Panc1 (cell line): ENCODE measurements at regions not wholly inside any gene's neighbourhood (a gene's known extent, or its start where the extent isn't known, plus 50 kb on each side); places are given as distances from the start of the nearest gene placed in this dataset.

Source experiments
- ATAC-seq: fragments of 200-7000 bp; cut with Tn5 transposase; 2 replicates; pipeline ENCODE4 v1.9.1; 2020; ENCODE audit warnings: mild to moderate bottlenecking, moderate library complexity
- BruUV-seq: library from RNA; stranded (reverse); fragments of 400-500 nt; replicated peaks from 2 replicates; lab custom pipeline; 2021; lab: Mats Ljungman, UMichigan
- CTCF ChIA-PET: fragments of 300-600 bp; sonication (Branson Sonifier 250); formaldehyde crosslinking; loops from one replicate; lab custom pipeline; 2022; ENCODE audit warnings: antibody characterized with exemption; lab: Charles Lee
- POLR2A ChIA-PET: fragments of 300-600 bp; sonication (Branson Sonifier 250); formaldehyde crosslinking; loops from one replicate; lab custom pipeline; 2022; ENCODE audit warnings: antibody characterized with exemption; lab: Charles Lee
- DNase-seq: peaks from one replicate; pipeline ENCODE4 v3.0.0-alpha.2; 2010; ENCODE audit warnings: low read depth, low spot score
- H3K27ac ChIP-seq: 2 replicates; pipeline ENCODE4 v1.5.1; 2011; ENCODE audit warnings: mild to moderate bottlenecking, low read length, inconsistent platforms
- H3K27me3 ChIP-seq: fragments of 200-500 bp; sonication (Bioruptor generic); 2 replicates; pipeline ENCODE4 v1.6.0; 2014; ENCODE audit warnings: low read length, inconsistent platforms; ENCODE audit not compliant: control insufficient read depth, insufficient read depth
- H3K36me3 ChIP-seq: fragments of 200-500 bp; sonication (Bioruptor generic); 2 replicates; pipeline ENCODE4 v1.5.1; 2014; ENCODE audit warnings: inconsistent platforms, mild to moderate bottlenecking, low read length, moderate library complexity; ENCODE audit not compliant: control insufficient read depth, insufficient read depth
- H3K4me1 ChIP-seq: 2 replicates; pipeline ENCODE4 v1.5.1; 2011; ENCODE audit warnings: inconsistent platforms, mild to moderate bottlenecking, low read length, moderate library complexity; ENCODE audit not compliant: control insufficient read depth, insufficient read depth
- H3K4me3 ChIP-seq, 2 experiments: 2 replicates each; pipeline ENCODE4 v1.5.1; 2011 to 2012; ENCODE audit warnings: low read depth in 2 of 2, low read length in 2 of 2, mild to moderate bottlenecking in 2 of 2, inconsistent platforms in 1 of 2, moderate library complexity in 1 of 2
- H3K9me3 ChIP-seq: fragments of 200-500 bp; sonication (Bioruptor generic); 2 replicates; pipeline ENCODE4 v1.5.1; 2014; ENCODE audit warnings: low read depth, mild to moderate bottlenecking, inconsistent platforms, low read length, moderate library complexity; ENCODE audit not compliant: control insufficient read depth, insufficient read depth
- CTCF ChIP-seq: fragments of 450-650 bp; IDR thresholded peaks from 2 replicates; pipeline ENCODE4 v1.5.1; 2017; ENCODE audit warnings: mild to moderate bottlenecking
- POLR2AphosphoS5 ChIP-seq: IDR thresholded peaks from 2 replicates; pipeline ENCODE4 v1.6.1; 2012; ENCODE audit warnings: mild to moderate bottlenecking, low read depth, low read length, moderate library complexity
- REST ChIP-seq, 2 experiments: IDR thresholded peaks; 2 replicates each; pipeline ENCODE4 v1.6.1; 2011 to 2012; ENCODE audit warnings: low read depth in 2 of 2, control low read depth in 1 of 2, low read length in 1 of 2, mild to moderate bottlenecking in 1 of 2, moderate library complexity in 1 of 2; ENCODE audit not compliant: insufficient read depth in 1 of 2
- SIN3A ChIP-seq: IDR thresholded peaks from 2 replicates; pipeline ENCODE4 v1.6.1; 2012; ENCODE audit warnings: low read depth, mild to moderate bottlenecking, low read length, moderate library complexity, borderline replicate concordance; ENCODE audit not compliant: insufficient read depth
- TCF7L2 ChIP-seq: IDR thresholded peaks from 2 replicates; pipeline ENCODE4 v1.6.1; 2011; ENCODE audit warnings: mild to moderate bottlenecking, low read depth, low read length, inconsistent platforms
- in situ Hi-C: cut with HindIII; loops from 2 replicates; pipeline ENCODE4 v1.10.0; 2016; ENCODE audit warnings: low sequenced_read_pairs, low pct_unique_long_range_greater_than_20kb
- intact Hi-C: fragments of 100-400 bp; cut with micrococcal nuclease; formaldehyde crosslinking; loops from one replicate; pipeline ENCODE4 v1.10.0; 2022; ENCODE audit not compliant: unreplicated experiment

- no peaks in the 10 kb centered on the region for H3K4me1 ChIP-seq
- ATAC-seq (no peak), DNase-seq (no peak)
- ChIA-PET POLR2A (no interaction called here), CTCF (no interaction called here)
- no peak overlapping the region for H3K4me3 ChIP-seq
- intact Hi-C loops, result no loop called here
- in situ Hi-C loops, result no loop called here
- no peaks in the 10 kb centered on the region for H3K36me3 ChIP-seq
- no peaks in the 10 kb centered on the region for H3K9me3 ChIP-seq
- no TSS peak for BruUV-seq
- no peak overlapping the region for H3K27ac ChIP-seq
- no peak for TF ChIP-seq POLR2AphosphoS5
- TF ChIP-seq CTCF, result no peak
- TF ChIP-seq SIN3A, result no peak
- no peak for TF ChIP-seq TCF7L2
- TF ChIP-seq REST (IDR thresholded peaks at IDR 0.05; ENCODE audit: insufficient read depth in 1 of 2, low read depth in 2 of 2, low read length in 1 of 2), result no peak
- no peaks in the 10 kb centered on the region for H3K27me3 ChIP-seq
Observed at GRCh38 chr2:33904801-33905200, 305.7 kb upstream of the FAM98A start.

- intact Hi-C loops, result no loop called here
- TF ChIP-seq SIN3A (no peak), CTCF (no peak), REST (IDR thresholded peaks at IDR 0.05; ENCODE audit: insufficient read depth in 1 of 2, low read depth in 2 of 2, low read length in 1 of 2) (no peak), TCF7L2 (no peak), POLR2AphosphoS5 (no peak)
- DNase-seq, result no peak
- in situ Hi-C loops, result no loop called here
- no peaks in the 10 kb centered on the region for H3K9me3 ChIP-seq
- no peaks in the 10 kb centered on the region for H3K36me3 ChIP-seq
- ChIA-PET CTCF (no interaction called here), POLR2A (no interaction called here)
- H3K4me1 ChIP-seq, result no peaks in the 10 kb centered on the region
- no peak for ATAC-seq
- BruUV-seq, result no TSS peak
- H3K4me3 ChIP-seq, result no peak overlapping the region
- H3K27me3 ChIP-seq, result no peaks in the 10 kb centered on the region
- H3K27ac ChIP-seq, result no peak overlapping the region
Observed at GRCh38 chr2:33903701-33904100, 304.6 kb upstream of the FAM98A start.
